ENCODE measurements at regions not wholly inside any gene's neighbourhood (a gene's known extent, or its start where the extent isn't known, plus 50 kb on each side); places are given as distances from the start of the nearest gene placed in this dataset.
"Not testable (repeated sequence)": the region's sequence is repeated elsewhere in the genome, so short reads cannot be mapped to it uniquely, and the experiment has no call there.

- Histone ChIP-seq H3K4me1 (ENCODE audit: control insufficient read depth, insufficient read depth, low read length, poor library complexity, severe bottlenecking) (no peaks in the 10 kb centered on the region), H3K4me3 (ENCODE audit: insufficient read depth, low read depth, low read length, poor library complexity, severe bottlenecking) (no peak overlapping the region), H3K36me3 (ENCODE audit: control insufficient read depth, insufficient read depth, low read length) (no peaks in the 10 kb centered on the region), H3K27ac (ENCODE audit: insufficient read depth, low read length, poor library complexity, severe bottlenecking) (no peak overlapping the region), H3K9me3 (ENCODE audit: control insufficient read depth, low read length) (no peaks in the 10 kb centered on the region), H3K27me3 (replicated peaks; ENCODE audit: control insufficient read depth, insufficient read depth, low read length, poor library complexity, severe bottlenecking) (no peaks in the 10 kb centered on the region)
- no peak for DNase-seq
These were observed 57.6 kb downstream of the CCDC59 start for GRCh38 chr12:82300611-82301010.

GRCh38 chr12:82299319-82300025 lies 58.7 kb downstream of the CCDC59 start:
- no peak for DNase-seq
- H3K27me3 ChIP-seq (replicated peaks; ENCODE audit: control insufficient read depth, insufficient read depth, low read length, poor library complexity, severe bottlenecking): no peaks in the 10 kb centered on the region
- no peaks in the 10 kb centered on the region for H3K9me3 ChIP-seq (ENCODE audit: control insufficient read depth, low read length)
- H3K4me1 ChIP-seq (ENCODE audit: control insufficient read depth, insufficient read depth, low read length, poor library complexity, severe bottlenecking): no peaks in the 10 kb centered on the region
- no peak overlapping the region for H3K27ac ChIP-seq (ENCODE audit: insufficient read depth, low read length, poor library complexity, severe bottlenecking)
- no peaks in the 10 kb centered on the region for H3K36me3 ChIP-seq (ENCODE audit: control insufficient read depth, insufficient read depth, low read length)
- H3K4me3 ChIP-seq (ENCODE audit: insufficient read depth, low read depth, low read length, poor library complexity, severe bottlenecking): no peak overlapping the region

GRCh38 chr12:82290415-82290814 lies 67.8 kb downstream of the CCDC59 start:
- Histone ChIP-seq H3K4me3 (ENCODE audit: insufficient read depth, low read depth, low read length, poor library complexity, severe bottlenecking) (no peak overlapping the region), H3K36me3 (ENCODE audit: control insufficient read depth, insufficient read depth, low read length) (no peaks in the 10 kb centered on the region), H3K9me3 (ENCODE audit: control insufficient read depth, low read length) (no peaks in the 10 kb centered on the region), H3K4me1 (ENCODE audit: control insufficient read depth, insufficient read depth, low read length, poor library complexity, severe bottlenecking) (no peaks in the 10 kb centered on the region), H3K27me3 (replicated peaks; ENCODE audit: control insufficient read depth, insufficient read depth, low read length, poor library complexity, severe bottlenecking) (no peaks in the 10 kb centered on the region), H3K27ac (ENCODE audit: insufficient read depth, low read length, poor library complexity, severe bottlenecking) (no peak overlapping the region)
- no peak for DNase-seq

- not testable (repeated sequence) for H3K4me3 ChIP-seq (ENCODE audit: insufficient read depth, low read depth, low read length, poor library complexity, severe bottlenecking)
These were observed 76.9 kb downstream of the CCDC59 start for GRCh38 chr12:82281335-82281734.

GRCh38 chr12:82279536-82280058 lies 78.6 kb downstream of the CCDC59 start:
- no peaks in the 10 kb centered on the region for H3K9me3 ChIP-seq (ENCODE audit: control insufficient read depth, low read length)

More at GRCh38 chr12:82281335-82281734, 76.9 kb downstream of the CCDC59 start:
- H3K27me3 ChIP-seq (replicated peaks; ENCODE audit: control insufficient read depth, insufficient read depth, low read length, poor library complexity, severe bottlenecking); DNase-seq; H3K9me3 ChIP-seq (ENCODE audit: control insufficient read depth, low read length); H3K4me1 ChIP-seq (ENCODE audit: control insufficient read depth, insufficient read depth, low read length, poor library complexity, severe bottlenecking); H3K27ac ChIP-seq (ENCODE audit: insufficient read depth, low read length, poor library complexity, severe bottlenecking); H3K36me3 ChIP-seq (ENCODE audit: control insufficient read depth, insufficient read depth, low read length): not testable (repeated sequence)

GRCh38 chr12:82277582-82277981 lies 80.6 kb downstream of the CCDC59 start:
- Histone ChIP-seq H3K27ac (ENCODE audit: insufficient read depth, low read length, poor library complexity, severe bottlenecking) (no peak overlapping the region), H3K27me3 (replicated peaks; ENCODE audit: control insufficient read depth, insufficient read depth, low read length, poor library complexity, severe bottlenecking) (no peaks in the 10 kb centered on the region), H3K9me3 (ENCODE audit: control insufficient read depth, low read length) (no peaks in the 10 kb centered on the region), H3K36me3 (ENCODE audit: control insufficient read depth, insufficient read depth, low read length) (no peaks in the 10 kb centered on the region), H3K4me3 (ENCODE audit: insufficient read depth, low read depth, low read length, poor library complexity, severe bottlenecking) (no peak overlapping the region), H3K4me1 (ENCODE audit: control insufficient read depth, insufficient read depth, low read length, poor library complexity, severe bottlenecking) (no peaks in the 10 kb centered on the region)
- DNase-seq: no peak

More at GRCh38 chr12:82279536-82280058, 78.6 kb downstream of the CCDC59 start:
- DNase-seq: no peak
- no peaks in the 10 kb centered on the region for H3K4me1 ChIP-seq (ENCODE audit: control insufficient read depth, insufficient read depth, low read length, poor library complexity, severe bottlenecking)
- H3K36me3 ChIP-seq (ENCODE audit: control insufficient read depth, insufficient read depth, low read length): no peaks in the 10 kb centered on the region
- H3K27ac ChIP-seq (ENCODE audit: insufficient read depth, low read length, poor library complexity, severe bottlenecking): no peak overlapping the region
- no peak overlapping the region for H3K4me3 ChIP-seq (ENCODE audit: insufficient read depth, low read depth, low read length, poor library complexity, severe bottlenecking)
- no peaks in the 10 kb centered on the region for H3K27me3 ChIP-seq (replicated peaks; ENCODE audit: control insufficient read depth, insufficient read depth, low read length, poor library complexity, severe bottlenecking)

GRCh38 chr12:82242729-82243128 lies 115.5 kb downstream of the CCDC59 start:
- no peaks in the 10 kb centered on the region for H3K27me3 ChIP-seq (replicated peaks; ENCODE audit: control insufficient read depth, insufficient read depth, low read length, poor library complexity, severe bottlenecking)
- no peak overlapping the region for H3K27ac ChIP-seq (ENCODE audit: insufficient read depth, low read length, poor library complexity, severe bottlenecking)
- H3K9me3 ChIP-seq (ENCODE audit: control insufficient read depth, low read length): no peaks in the 10 kb centered on the region
- no peaks in the 10 kb centered on the region for H3K36me3 ChIP-seq (ENCODE audit: control insufficient read depth, insufficient read depth, low read length)
- DNase-seq: no peak
- no peak overlapping the region for H3K4me3 ChIP-seq (ENCODE audit: insufficient read depth, low read depth, low read length, poor library complexity, severe bottlenecking)
- H3K4me1 ChIP-seq (ENCODE audit: control insufficient read depth, insufficient read depth, low read length, poor library complexity, severe bottlenecking): no peaks in the 10 kb centered on the region

GRCh38 chr12:82225871-82226270 lies 132.3 kb downstream of the CCDC59 start:
- no peak for DNase-seq
- Histone ChIP-seq H3K9me3 (ENCODE audit: control insufficient read depth, low read length) (no peaks in the 10 kb centered on the region), H3K4me3 (ENCODE audit: insufficient read depth, low read depth, low read length, poor library complexity, severe bottlenecking) (no peak overlapping the region), H3K4me1 (ENCODE audit: control insufficient read depth, insufficient read depth, low read length, poor library complexity, severe bottlenecking) (no peaks in the 10 kb centered on the region), H3K27me3 (replicated peaks; ENCODE audit: control insufficient read depth, insufficient read depth, low read length, poor library complexity, severe bottlenecking) (no peaks in the 10 kb centered on the region), H3K36me3 (ENCODE audit: control insufficient read depth, insufficient read depth, low read length) (no peaks in the 10 kb centered on the region), H3K27ac (ENCODE audit: insufficient read depth, low read length, poor library complexity, severe bottlenecking) (no peak overlapping the region)

GRCh38 chr12:82223426-82223825 lies 134.8 kb downstream of the CCDC59 start:
- Histone ChIP-seq H3K27me3 (replicated peaks; ENCODE audit: control insufficient read depth, insufficient read depth, low read length, poor library complexity, severe bottlenecking) (no peaks in the 10 kb centered on the region), H3K4me3 (ENCODE audit: insufficient read depth, low read depth, low read length, poor library complexity, severe bottlenecking) (no peak overlapping the region), H3K9me3 (ENCODE audit: control insufficient read depth, low read length) (no peaks in the 10 kb centered on the region), H3K27ac (ENCODE audit: insufficient read depth, low read length, poor library complexity, severe bottlenecking) (no peak overlapping the region), H3K4me1 (ENCODE audit: control insufficient read depth, insufficient read depth, low read length, poor library complexity, severe bottlenecking) (no peaks in the 10 kb centered on the region), H3K36me3 (ENCODE audit: control insufficient read depth, insufficient read depth, low read length) (no peaks in the 10 kb centered on the region)
- no peak for DNase-seq

- H3K27me3 ChIP-seq (replicated peaks; ENCODE audit: control insufficient read depth, insufficient read depth, low read length, poor library complexity, severe bottlenecking): no peaks in the 10 kb centered on the region
- H3K4me3 ChIP-seq (ENCODE audit: insufficient read depth, low read depth, low read length, poor library complexity, severe bottlenecking): no peak overlapping the region
- H3K4me1 ChIP-seq (ENCODE audit: control insufficient read depth, insufficient read depth, low read length, poor library complexity, severe bottlenecking): no peaks in the 10 kb centered on the region
- DNase-seq: no peak
- no peak overlapping the region for H3K27ac ChIP-seq (ENCODE audit: insufficient read depth, low read length, poor library complexity, severe bottlenecking)
- H3K9me3 ChIP-seq (ENCODE audit: control insufficient read depth, low read length): no peaks in the 10 kb centered on the region
- no peaks in the 10 kb centered on the region for H3K36me3 ChIP-seq (ENCODE audit: control insufficient read depth, insufficient read depth, low read length)
These were observed 141.7 kb downstream of the CCDC59 start for GRCh38 chr12:82216475-82216874.
